AG10803 (cell line): ENCODE measurements at regions not wholly inside any gene's neighbourhood (a gene's known extent, or its start where the extent isn't known, plus 50 kb on each side); places are given as distances from the start of the nearest gene placed in this dataset.

ENCODE experiments used
- DNase-seq: peaks from one replicate; pipeline ENCODE4 v3.0.0; 2010; ENCODE audit warnings: low read depth
- H3K4me3 ChIP-seq: 2 replicates; pipeline ENCODE4 v1.5.1; 2011; ENCODE audit warnings: mild to moderate bottlenecking, low read length, control low read depth
- TF ChIP-seq, protein P1 (sequence below): conservative IDR thresholded peaks from 2 replicates; pipeline ENCODE4 v1.5.1; 2011; ENCODE audit warnings: mild to moderate bottlenecking, low read length, control low read depth, inconsistent platforms

DNA sequence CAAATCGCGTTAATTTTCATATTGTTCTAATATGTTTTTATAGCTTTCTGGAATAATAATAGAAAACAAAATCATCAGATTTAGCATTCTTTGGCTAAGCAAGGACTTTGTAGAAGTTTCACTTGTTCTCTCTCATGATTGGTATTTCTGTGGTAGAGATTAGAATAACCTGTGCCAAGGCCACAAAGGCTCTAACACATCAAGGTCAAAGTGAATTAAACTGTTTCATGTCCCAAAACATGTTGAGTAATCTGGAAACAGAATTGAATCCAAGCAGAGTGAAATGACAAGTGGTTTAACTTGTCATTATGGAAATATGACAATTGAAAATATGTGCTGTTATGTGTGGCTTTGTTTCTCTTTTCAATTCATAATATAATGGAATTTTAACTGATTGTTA lies 617.4 kb downstream of the CCDC85A start:
- peak; percentile 35 for DNase-seq
- no peak overlapping the region for H3K4me3 ChIP-seq
- TF ChIP-seq, protein P1, sequence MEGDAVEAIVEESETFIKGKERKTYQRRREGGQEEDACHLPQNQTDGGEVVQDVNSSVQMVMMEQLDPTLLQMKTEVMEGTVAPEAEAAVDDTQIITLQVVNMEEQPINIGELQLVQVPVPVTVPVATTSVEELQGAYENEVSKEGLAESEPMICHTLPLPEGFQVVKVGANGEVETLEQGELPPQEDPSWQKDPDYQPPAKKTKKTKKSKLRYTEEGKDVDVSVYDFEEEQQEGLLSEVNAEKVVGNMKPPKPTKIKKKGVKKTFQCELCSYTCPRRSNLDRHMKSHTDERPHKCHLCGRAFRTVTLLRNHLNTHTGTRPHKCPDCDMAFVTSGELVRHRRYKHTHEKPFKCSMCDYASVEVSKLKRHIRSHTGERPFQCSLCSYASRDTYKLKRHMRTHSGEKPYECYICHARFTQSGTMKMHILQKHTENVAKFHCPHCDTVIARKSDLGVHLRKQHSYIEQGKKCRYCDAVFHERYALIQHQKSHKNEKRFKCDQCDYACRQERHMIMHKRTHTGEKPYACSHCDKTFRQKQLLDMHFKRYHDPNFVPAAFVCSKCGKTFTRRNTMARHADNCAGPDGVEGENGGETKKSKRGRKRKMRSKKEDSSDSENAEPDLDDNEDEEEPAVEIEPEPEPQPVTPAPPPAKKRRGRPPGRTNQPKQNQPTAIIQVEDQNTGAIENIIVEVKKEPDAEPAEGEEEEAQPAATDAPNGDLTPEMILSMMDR = no peak

DNA sequence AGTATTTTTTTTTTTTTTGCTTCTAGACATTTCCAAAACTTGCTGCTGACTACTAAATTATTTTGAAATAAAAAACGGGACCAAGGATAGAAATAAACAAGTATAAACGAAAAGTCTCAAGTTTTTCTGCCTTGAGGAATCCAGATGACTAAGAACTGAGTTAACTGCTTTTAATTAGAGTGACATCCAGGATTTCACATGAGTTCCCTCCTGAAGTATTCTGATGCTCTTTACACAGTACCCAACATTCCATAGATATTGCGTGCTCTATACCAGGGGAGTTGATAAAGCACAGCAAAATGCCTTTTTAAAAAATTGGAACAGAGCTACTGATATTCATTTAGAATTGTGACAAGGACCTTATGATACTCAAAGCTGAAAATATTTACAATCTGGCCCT lies 618.0 kb downstream of the CCDC85A start:
- no peak overlapping the region for H3K4me3 ChIP-seq
- TF ChIP-seq, protein P1 = no peak
- peak; percentile 77 for DNase-seq

DNA sequence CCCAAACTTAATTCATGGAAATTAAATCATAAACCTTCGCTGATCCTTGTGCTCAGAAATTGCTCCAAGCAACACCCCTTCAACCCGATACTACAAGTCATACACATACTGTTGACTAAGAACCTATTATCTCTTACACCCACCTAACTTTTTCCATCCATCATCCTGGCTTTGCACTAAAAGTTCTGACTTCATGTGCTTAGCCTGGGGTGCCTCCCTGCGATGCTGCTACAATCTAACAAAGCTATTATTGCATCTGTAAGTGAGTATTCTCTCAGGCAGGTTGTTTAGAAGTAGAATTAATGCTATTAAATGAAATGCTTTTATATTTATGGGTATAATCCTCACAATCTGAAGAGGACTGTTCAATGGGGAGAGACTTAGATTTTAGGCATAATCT lies 619.8 kb downstream of the CCDC85A start:
- DNase-seq = no peak
- TF ChIP-seq, protein P1 = no peak
- no peak overlapping the region for H3K4me3 ChIP-seq

DNA sequence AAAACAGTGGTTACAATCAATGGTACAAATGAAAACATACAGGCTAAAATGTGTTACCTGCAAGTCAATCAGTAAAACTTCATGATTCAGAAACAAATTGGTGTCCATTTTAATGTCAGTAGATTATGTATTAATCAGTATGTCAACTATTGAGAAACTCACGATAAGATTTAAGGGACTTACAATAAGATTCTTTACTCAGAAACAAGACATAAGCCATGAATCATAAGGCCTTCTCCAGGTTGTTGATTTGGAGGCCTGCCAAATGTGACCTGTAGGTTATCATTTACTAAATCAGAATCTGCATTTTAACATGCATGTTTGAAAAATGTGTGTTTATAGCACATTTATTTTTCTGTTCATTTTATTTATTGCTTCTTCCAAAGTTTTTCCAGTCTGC lies 623.1 kb downstream of the CCDC85A start:
- TF ChIP-seq, protein P1 = no peak
- H3K4me3 ChIP-seq = no peak overlapping the region
- no peak for DNase-seq

DNA sequence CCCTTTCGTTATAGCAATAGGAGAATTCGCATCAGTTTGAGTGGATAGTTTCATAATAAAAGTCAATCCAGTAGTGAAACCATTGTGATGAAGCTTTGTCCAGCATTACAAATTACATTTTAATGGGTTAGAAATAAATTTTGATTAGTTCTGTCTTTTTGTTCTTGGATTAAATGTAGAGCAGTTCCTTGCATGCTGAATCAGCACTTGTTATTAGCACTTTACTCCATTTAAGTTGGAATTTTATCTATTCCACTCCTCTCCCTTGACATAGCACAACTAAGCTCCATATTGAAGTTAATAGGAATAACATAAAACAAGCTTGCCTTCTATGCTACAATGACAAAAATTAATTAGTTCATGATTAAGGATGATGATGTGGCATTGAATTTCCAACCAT lies 624.1 kb downstream of the CCDC85A start:
- TF ChIP-seq, protein P1 = no peak
- DNase-seq = no peak
- H3K4me3 ChIP-seq = no peak overlapping the region

DNA sequence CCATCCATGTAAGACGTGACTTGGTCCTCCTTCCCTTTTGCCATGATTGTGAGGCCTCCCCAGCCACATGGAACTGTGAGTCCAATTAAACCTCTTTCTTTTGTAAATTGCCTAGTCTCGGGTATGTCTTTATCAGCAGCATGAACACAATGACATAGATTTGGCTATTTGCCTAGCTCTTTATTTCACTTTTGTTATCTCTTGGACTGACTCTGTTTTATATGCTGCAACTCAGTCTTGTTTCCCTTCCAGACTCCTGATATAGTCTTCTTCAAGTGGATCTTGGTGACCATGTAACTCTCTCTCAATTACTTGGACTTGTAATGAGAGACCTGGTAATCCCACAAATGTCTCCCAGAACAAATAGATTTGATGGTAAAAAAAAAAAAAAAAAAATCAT lies 627.6 kb downstream of the CCDC85A start:
- TF ChIP-seq, protein P1 = no peak
- DNase-seq = no peak
- H3K4me3 ChIP-seq = no peak overlapping the region

DNA sequence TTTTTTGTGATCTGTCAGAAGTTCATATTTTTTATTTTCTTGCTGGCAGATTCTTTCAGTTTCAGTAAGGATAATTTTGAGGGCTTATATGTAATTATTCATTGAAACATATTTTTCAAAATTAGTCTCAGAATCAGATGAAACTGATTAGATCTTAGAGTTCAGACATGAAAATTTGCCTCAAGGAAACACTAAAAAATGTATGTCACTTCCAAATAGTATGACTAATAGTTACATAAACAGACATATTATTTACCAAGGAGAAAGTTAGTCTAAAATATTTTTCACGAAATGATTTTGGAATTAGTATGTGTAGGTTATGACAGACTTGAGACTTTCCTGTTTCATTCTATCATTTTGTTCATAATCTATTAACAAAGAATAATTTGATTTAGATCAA lies 628.6 kb downstream of the CCDC85A start:
- TF ChIP-seq, protein P1 = no peak
- no peak overlapping the region for H3K4me3 ChIP-seq
- DNase-seq = peak; percentile 11
